NB4 (cell line): ENCODE measurements at regions not wholly inside any gene's neighbourhood (a gene's known extent, or its start where the extent isn't known, plus 50 kb on each side); places are given as distances from the start of the nearest gene placed in this dataset.

Experiments
- DNase-seq: peaks from one replicate; pipeline ENCODE4 v3.0.0; 2010; ENCODE audit warnings: low read depth
- H3K4me3 ChIP-seq: one replicate; pipeline ENCODE4 v1.5.1; 2011; ENCODE audit warnings: mild to moderate bottlenecking, low read depth, low read length, moderate library complexity
- MAX ChIP-seq: IDR thresholded peaks from 2 replicates; pipeline ENCODE4 v1.6.1; 2011; ENCODE audit warnings: low read depth, low read length
- MYC ChIP-seq: IDR thresholded peaks from 2 replicates; pipeline ENCODE4 v1.6.1; 2011; ENCODE audit warnings: low read depth, low read length
- POLR2A ChIP-seq: IDR thresholded peaks from 2 replicates; pipeline ENCODE4 v1.6.1; 2011; ENCODE audit warnings: mild to moderate bottlenecking; ENCODE audit not compliant: insufficient read length; ENCODE audit errors: extremely low read depth
- TF ChIP-seq, protein P1 (sequence below): IDR thresholded peaks from one replicate; pipeline ENCODE4 v1.5.1; 2012; ENCODE audit warnings: low read depth, low read length

GRCh38 chr1:80050085-80050484 lies 1043.6 kb upstream of the ADGRL4 start:
- H3K4me3 ChIP-seq, result no peak overlapping the region
- no peak for DNase-seq
- TF ChIP-seq, protein P1, sequence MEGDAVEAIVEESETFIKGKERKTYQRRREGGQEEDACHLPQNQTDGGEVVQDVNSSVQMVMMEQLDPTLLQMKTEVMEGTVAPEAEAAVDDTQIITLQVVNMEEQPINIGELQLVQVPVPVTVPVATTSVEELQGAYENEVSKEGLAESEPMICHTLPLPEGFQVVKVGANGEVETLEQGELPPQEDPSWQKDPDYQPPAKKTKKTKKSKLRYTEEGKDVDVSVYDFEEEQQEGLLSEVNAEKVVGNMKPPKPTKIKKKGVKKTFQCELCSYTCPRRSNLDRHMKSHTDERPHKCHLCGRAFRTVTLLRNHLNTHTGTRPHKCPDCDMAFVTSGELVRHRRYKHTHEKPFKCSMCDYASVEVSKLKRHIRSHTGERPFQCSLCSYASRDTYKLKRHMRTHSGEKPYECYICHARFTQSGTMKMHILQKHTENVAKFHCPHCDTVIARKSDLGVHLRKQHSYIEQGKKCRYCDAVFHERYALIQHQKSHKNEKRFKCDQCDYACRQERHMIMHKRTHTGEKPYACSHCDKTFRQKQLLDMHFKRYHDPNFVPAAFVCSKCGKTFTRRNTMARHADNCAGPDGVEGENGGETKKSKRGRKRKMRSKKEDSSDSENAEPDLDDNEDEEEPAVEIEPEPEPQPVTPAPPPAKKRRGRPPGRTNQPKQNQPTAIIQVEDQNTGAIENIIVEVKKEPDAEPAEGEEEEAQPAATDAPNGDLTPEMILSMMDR, result no peak
- TF ChIP-seq MYC (no peak), POLR2A (no peak), MAX (no peak)

GRCh38 chr1:80048716-80049115 lies 1042.2 kb upstream of the ADGRL4 start:
- no peak for TF ChIP-seq POLR2A
- TF ChIP-seq MAX, result no peak
- TF ChIP-seq, protein P1, result no peak
- TF ChIP-seq MYC, result no peak
- no peak overlapping the region for H3K4me3 ChIP-seq
- no peak for DNase-seq

DNA sequence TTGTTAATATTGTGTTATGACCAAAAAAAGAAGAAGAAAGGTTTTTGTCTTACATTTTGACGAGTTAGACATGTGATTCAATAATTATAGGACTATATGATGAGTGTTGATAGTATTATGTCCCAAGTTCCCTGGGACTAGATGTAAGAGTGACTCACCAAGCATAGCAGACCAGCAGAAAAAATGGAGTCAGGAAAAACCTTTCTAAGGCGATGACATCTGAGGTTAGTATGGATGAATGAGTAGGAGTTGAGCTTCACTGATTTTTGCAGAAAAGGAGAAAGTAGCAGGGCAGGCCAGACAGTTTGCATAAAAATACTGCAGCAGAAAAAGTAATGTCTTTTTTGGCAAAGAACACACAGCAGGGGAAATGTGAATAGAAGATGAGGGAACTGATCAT lies 1041.3 kb upstream of the ADGRL4 start:
- TF ChIP-seq, protein P1, result no peak
- TF ChIP-seq MAX (no peak), POLR2A (no peak), MYC (no peak)
- DNase-seq, result no peak
- H3K4me3 ChIP-seq, result no peak overlapping the region

DNA sequence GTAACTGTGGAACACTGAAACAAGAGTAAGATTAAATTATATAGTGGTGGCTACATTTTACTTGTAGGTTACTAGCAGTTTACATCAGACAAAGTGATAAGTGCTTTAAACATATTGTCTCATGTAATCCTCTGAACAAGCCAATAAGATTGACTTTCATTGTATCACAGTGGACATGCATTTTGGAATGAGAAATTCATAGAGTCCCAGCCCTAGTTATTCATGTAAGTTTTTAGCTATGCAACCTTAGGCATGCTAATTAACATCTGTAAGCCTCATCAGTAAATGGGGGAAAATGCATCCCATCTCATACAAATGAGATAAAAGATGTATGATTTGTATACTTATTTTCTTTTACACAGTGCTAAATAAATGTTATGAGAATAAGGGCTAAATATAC lies 1038.1 kb upstream of the ADGRL4 start:
- H3K4me3 ChIP-seq, result no peak overlapping the region
- no peak for DNase-seq
- TF ChIP-seq MYC (no peak), POLR2A (no peak), MAX (no peak)
- TF ChIP-seq, protein P1, result no peak

- DNase-seq, result no peak
- no peak overlapping the region for H3K4me3 ChIP-seq
- no peak for TF ChIP-seq MAX
- TF ChIP-seq MYC, result no peak
- no peak for TF ChIP-seq POLR2A
- TF ChIP-seq, protein P1, result no peak
Measured at GRCh38 chr1:80036690-80037432, 1030.3 kb upstream of the ADGRL4 start.
